ENCODE measurements at regions not wholly inside any gene's neighbourhood (a gene's known extent, or its start where the extent isn't known, plus 50 kb on each side); places are given as distances from the start of the nearest gene placed in this dataset.

- TF ChIP-seq CTCF (conservative IDR thresholded peaks at IDR 0.05) (no peak), EZH2 (IDR thresholded peaks at IDR 0.05; ENCODE audit: low read depth) (no peak)
Measured at GRCh38 chr2:128564551-128564950, 245.9 kb upstream of the HS6ST1 start.
